ENCODE measurements at regions not wholly inside any gene's neighbourhood (a gene's known extent, or its start where the extent isn't known, plus 50 kb on each side); places are given as distances from the start of the nearest gene placed in this dataset.

- no peak for TF ChIP-seq CTCF (IDR thresholded peaks at IDR 0.05)
- no peak for TF ChIP-seq POLR2A (IDR thresholded peaks at IDR 0.05)
Observed at GRCh38 chr10:63052083-63052482, 81.0 kb upstream of the NRBF2 start.
